Lower lobe of right lung (tissue), 2 donors: ENCODE measurements at regions not wholly inside any gene's neighbourhood (a gene's known extent, or its start where the extent isn't known, plus 50 kb on each side); places are given as distances from the start of the nearest gene placed in this dataset.
"Not testable (repeated sequence)": the region's sequence is repeated elsewhere in the genome, so short reads cannot be mapped to it uniquely, and the experiment has no call there.

ENCODE experiments used
- ATAC-seq, 2 donors: fragments of 200-7000 bp; cut with Tn5 transposase; one replicate each; pipeline ENCODE4 v1.9.1; 2020 to 2022; ENCODE audit warnings: mild to moderate bottlenecking in 2 of 2, moderate library complexity in 2 of 2
- DNase-seq: peaks from one replicate; pipeline ENCODE4 v3.0.0-alpha.2; 2020
- H3K27ac ChIP-seq: fragments of 200-600 bp; one replicate; pipeline ENCODE4 v1.8.0; 2022
- H3K27me3 ChIP-seq: fragments of 200-600 bp; one replicate; pipeline ENCODE4 v1.8.0; 2022; ENCODE audit warnings: low read depth
- H3K36me3 ChIP-seq: fragments of 200-600 bp; one replicate; pipeline ENCODE4 v1.8.0; 2022; ENCODE audit warnings: mild to moderate bottlenecking
- H3K4me1 ChIP-seq: fragments of 200-600 bp; one replicate; pipeline ENCODE4 v1.8.0; 2022
- H3K4me3 ChIP-seq: fragments of 200-600 bp; one replicate; pipeline ENCODE4 v1.8.0; 2022; ENCODE audit warnings: mild to moderate bottlenecking
- H3K9me3 ChIP-seq: fragments of 200-600 bp; one replicate; pipeline ENCODE4 v1.8.0; 2022
- CTCF ChIP-seq: fragments of 200-600 bp; IDR thresholded peaks from one replicate; pipeline ENCODE4 v1.8.0; 2022; ENCODE audit warnings: antibody characterized with exemption, mild to moderate bottlenecking
- intact Hi-C: fragments of 100-400 bp; cut with DNase I; formaldehyde crosslinking; loops from one replicate; pipeline ENCODE4 v1.11.0; 2022
- donor health status: DM: no; HTN: yes; CAD: no; lungs with severe emphysema.

DNA sequence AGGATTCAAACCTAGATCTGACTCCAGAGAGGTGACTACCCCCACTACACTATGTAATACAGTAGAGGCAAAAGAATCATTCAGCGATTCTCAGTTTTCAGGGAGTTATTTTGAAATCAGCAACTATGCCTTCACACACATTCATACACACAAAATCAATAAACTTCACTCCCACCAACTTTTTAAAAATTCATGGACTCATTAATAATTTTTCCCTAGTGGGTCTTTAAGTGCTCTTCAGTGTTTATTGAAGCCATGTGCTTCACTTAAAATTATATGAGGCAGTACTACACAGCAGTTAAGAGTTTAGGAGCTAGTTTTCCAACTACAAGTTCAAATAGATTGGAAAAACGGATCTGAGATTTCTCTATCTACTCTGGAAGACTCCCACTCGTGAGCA lies 452.7 kb upstream of the ADGRB3 start:
- DNase-seq (no peak), ATAC-seq (no peak)
- Histone ChIP-seq H3K36me3 (no peaks in the 10 kb centered on the region), H3K4me1 (no peaks in the 10 kb centered on the region), H3K4me3 (no peak overlapping the region), H3K27me3 (no peaks in the 10 kb centered on the region), H3K9me3 (no peaks in the 10 kb centered on the region), H3K27ac (no peak overlapping the region)
- no peak for TF ChIP-seq CTCF
- intact Hi-C loops: no loop called here

- H3K4me1 ChIP-seq, ATAC-seq, H3K27ac ChIP-seq, H3K4me3 ChIP-seq, H3K9me3 ChIP-seq, H3K27me3 ChIP-seq, intact Hi-C loops, H3K36me3 ChIP-seq, DNase-seq: not testable (repeated sequence)
Observed at GRCh38 chr6:68181027-68181426, 454.1 kb upstream of the ADGRB3 start.

GRCh38 chr6:68173616-68174015 lies 461.5 kb upstream of the ADGRB3 start:
- Histone ChIP-seq H3K27me3 (no peaks in the 10 kb centered on the region), H3K4me1 (no peaks in the 10 kb centered on the region), H3K36me3 (no peaks in the 10 kb centered on the region), H3K4me3 (no peak overlapping the region), H3K9me3 (no peaks in the 10 kb centered on the region), H3K27ac (no peak overlapping the region)
- intact Hi-C loops: no loop called here
- no peak for DNase-seq
- no peak for TF ChIP-seq CTCF
- no peak for ATAC-seq

DNA sequence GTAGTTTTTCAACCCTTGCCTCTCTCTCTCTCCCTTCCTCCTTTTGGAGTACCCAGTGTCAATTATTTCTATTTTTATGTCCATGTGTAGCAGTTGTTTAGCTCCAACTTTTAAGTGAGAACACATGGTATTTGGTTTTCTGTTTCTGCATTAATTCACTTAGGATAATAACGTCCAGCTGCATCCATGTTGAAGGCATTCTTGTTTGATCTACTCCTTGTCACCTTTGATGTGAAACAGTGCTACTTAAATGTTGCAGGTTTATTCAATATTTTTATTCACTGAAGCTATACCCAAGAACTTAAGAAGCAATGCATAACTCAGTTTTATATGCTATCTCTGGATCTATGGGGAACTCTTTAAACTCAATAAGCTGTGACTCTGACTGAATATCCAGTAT lies 465.2 kb upstream of the ADGRB3 start:
- DNase-seq: no peak
- intact Hi-C loops: no loop called here
- Histone ChIP-seq H3K36me3 (no peaks in the 10 kb centered on the region), H3K27me3 (no peaks in the 10 kb centered on the region), H3K27ac (no peak overlapping the region), H3K4me3 (no peak overlapping the region), H3K4me1 (no peaks in the 10 kb centered on the region), H3K9me3 (no peaks in the 10 kb centered on the region)
- no peak for ATAC-seq
- no peak for TF ChIP-seq CTCF

DNA sequence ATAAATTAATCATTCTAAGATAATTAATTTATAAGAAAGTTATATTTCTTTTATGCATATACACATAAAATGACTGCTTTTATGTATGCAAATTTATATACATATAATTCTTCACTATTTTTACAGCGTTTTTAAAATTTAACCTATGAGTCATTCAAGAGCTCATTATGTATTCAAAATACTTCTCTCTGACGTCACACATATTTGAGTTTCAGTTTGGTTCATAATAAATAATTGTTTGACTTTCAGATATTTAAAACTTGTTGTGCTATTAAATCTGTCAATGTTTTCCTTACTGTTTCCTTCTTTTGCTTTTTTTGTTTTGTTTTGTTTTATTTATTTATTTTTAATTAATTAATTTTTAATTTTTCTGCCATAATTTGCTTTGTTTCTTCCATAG lies 467.5 kb upstream of the ADGRB3 start:
- Histone ChIP-seq H3K27me3 (no peaks in the 10 kb centered on the region), H3K9me3 (no peaks in the 10 kb centered on the region), H3K36me3 (no peaks in the 10 kb centered on the region), H3K27ac (no peak overlapping the region), H3K4me1 (no peaks in the 10 kb centered on the region), H3K4me3 (no peak overlapping the region)
- TF ChIP-seq CTCF: no peak
- intact Hi-C loops: no loop called here
- ATAC-seq (no peak), DNase-seq (no peak)

DNA sequence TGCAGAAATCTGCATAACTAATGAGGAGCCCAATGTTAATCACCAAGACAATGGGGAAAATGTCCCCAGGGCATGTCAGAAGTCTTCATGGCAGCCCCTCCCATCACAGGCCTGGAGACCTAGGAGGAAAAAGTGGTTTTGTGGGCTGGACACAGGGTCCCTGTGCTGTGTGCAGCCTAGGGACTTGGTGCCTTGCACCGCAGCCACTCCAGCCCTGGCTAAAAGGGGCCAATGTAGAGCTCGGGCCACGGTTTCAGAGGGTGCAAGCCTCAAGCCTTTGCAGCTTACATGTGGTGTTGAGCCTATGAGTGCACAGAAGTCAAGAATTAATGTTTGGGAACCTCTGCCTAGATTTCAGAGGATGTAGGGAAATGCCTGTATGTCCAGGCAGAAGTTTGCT lies 474.3 kb upstream of the ADGRB3 start:
- intact Hi-C loops, DNase-seq, H3K27me3 ChIP-seq, ATAC-seq, H3K4me3 ChIP-seq, H3K9me3 ChIP-seq, H3K4me1 ChIP-seq, H3K27ac ChIP-seq, H3K36me3 ChIP-seq: not testable (repeated sequence)

DNA sequence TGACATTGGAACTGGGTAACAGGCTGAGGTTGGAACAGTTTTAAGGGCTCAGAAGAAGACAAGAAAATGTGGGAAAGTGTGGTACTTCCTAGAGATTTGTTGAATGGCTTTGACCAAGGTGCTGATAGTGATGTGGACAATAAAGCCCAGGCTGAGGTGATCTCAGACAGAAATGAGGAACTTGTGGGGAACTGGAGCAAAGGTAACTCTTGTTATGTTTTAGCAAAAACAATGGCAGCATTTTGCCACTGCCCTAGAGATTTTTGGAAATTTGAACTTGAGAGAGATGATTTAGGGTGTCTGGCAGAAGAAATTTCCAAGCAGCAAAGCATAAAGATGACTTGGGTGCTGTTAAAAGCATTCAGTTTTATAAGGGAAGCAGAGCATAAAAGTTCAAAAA lies 474.7 kb upstream of the ADGRB3 start:
- H3K4me1 ChIP-seq: no peaks in the 10 kb centered on the region
- intact Hi-C loops: no loop called here
- no peaks in the 10 kb centered on the region for H3K27me3 ChIP-seq
- no peak for DNase-seq
- TF ChIP-seq CTCF: no peak
- H3K36me3 ChIP-seq: no peaks in the 10 kb centered on the region
- no peaks in the 10 kb centered on the region for H3K9me3 ChIP-seq
- H3K27ac ChIP-seq: no peak overlapping the region
- no peak overlapping the region for H3K4me3 ChIP-seq
- no peak for ATAC-seq
